ENCODE measurements at regions not wholly inside any gene's neighbourhood (a gene's known extent, or its start where the extent isn't known, plus 50 kb on each side); places are given as distances from the start of the nearest gene placed in this dataset.

DNA sequence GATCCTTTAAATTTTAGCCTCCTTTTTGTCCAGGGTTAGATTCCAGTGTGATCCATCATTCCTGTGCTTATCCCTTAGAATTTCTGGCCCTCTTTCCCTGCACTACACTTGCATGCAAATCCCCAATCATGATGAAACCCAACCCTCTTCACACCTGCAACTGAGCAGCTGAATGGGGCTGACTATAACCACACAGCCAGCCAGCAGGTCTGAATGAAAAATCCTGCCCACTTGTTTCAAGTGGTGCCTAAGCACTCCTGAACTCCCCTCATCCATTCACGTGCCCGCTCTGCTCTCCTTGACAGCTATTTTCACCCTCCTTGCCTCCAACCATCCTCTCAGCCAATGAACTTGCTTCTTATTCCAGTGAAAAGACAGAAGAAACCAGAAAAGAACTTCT lies 80.5 kb upstream of the AFF3 start:
- no peak for DNase-seq

DNA sequence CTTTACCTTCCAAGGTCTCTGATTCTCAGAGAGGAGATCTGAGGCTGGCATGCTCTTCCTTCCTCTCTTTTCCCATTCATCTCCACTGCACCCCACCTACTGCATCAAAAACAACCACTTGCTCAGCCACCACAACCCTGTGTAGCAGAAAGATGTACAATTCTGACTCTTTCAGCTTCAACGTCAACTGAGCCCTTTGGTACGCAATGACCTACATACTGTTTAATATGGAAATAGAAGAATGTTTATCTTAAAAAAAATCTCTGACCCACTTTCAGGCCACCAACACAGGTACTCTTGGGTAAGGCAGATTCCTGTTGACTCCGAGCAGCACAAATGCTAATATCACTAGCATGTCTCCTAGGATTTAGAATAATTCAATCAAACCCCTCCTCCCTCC lies 76.2 kb upstream of the AFF3 start:
- DNase-seq, result no peak

DNA sequence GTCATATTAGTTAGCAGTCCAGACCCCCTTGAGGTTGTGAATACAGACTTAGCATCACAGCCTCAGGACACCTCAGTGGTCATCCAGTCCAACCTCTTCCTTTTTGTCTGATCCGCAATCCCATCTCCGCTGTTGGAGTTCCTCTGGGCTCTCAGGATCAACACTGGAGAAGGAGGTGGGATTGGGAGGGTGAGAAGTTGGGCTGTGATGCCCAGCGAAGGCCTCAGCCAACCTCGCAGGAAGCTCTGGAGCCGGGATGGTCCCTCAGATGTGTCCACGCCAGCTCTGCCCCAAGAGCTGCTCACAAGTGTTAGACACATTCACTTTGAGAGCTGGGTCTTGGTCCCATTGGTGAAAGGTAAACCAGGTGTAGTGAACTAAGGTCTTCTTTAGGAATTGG lies 74.9 kb upstream of the AFF3 start:
- DNase-seq, result no peak

DNA sequence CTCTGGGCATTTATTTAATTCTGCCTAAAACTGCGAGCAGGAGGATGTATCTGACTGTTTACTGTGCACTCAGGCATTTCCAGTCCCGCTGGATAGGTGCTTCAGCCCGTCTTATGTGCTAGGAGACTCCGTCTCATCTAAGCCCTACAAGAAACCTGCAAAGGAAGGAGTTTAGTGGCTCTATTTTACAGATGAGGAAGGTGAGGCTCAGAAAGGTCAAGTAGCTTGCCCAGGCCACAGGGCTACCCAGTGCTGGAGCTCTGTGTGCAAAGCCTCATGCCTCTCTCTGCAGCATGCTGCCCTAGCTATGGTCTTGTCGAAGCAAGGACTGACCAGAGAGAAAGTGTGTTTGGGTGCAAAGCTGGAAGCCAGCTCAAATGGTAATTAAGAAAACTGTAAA lies 73.6 kb upstream of the AFF3 start:
- DNase-seq, result no peak

DNA sequence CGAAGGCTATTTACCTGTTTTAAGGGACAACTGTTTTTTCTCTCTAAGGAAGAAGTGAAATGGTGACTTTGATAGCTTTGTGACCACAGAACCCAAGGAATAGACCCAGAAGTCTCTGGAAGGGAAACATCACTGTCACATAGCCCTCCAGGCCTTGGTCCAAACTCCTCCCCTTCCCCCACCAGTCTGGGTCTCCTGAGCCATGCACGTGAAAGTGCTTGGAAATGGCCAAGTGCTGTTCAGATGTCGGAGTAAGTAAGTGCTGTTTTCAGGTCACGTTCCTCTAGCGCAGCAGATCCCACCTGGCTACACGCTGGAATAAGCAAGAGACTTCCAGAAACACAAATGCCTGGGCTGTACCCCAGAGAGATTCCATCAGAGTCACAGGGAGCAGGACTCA lies 73.0 kb upstream of the AFF3 start:
- no peak for DNase-seq

DNA sequence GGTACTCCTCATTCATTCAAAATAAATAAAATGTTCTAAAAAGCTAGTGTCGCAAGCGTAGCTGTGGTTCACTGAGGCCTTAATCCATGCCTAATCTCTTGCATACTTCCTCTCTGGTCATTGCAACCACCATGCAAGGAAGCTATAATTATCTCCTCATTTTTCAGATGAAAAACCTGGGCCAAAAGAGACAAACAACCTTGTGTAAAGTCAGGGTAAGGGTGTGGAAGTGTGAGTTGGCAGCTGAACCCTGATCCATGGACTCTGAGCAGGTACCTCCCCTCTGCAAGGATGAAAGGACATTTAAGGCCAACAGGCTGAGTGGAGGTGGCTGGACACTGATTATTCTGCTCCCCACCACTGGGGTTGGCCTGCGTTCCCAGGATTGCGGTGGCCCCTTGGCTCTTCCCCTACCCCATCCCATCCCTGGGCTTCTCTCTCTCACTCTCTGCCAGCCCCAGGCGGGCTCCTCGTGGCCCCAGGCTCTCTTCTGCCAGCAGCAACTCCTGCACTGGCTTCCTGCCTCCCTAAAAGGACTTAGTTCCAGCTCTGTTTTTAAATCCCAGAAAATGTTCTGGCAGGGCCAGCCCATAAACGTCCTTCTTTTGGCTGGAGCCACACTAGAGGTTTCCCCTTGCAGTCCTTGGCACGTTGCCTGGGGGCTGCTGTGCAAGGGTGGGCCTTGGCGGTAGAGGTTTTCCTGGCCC lies 72.0 kb upstream of the AFF3 start:
- DNase-seq, result peak; percentile 7

DNA sequence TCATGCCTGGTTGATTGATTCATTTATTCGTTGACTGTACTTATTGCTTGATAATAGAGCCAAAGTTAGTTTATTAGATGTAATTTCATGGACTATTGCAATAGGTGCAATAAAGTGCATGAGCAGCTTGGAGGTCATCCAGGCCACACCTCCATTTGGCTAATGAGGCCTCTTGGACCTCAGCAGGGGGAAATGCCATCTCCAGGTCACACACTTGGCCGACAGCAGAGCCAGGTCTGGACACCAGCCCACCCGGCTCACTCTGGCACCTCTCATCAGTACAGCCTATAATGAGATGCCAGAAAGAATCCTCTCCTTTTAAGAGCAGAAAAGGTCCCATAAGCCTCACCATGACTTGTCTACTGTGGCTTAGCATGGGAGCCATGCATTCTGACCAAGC lies 71.2 kb upstream of the AFF3 start:
- DNase-seq, result no peak

DNA sequence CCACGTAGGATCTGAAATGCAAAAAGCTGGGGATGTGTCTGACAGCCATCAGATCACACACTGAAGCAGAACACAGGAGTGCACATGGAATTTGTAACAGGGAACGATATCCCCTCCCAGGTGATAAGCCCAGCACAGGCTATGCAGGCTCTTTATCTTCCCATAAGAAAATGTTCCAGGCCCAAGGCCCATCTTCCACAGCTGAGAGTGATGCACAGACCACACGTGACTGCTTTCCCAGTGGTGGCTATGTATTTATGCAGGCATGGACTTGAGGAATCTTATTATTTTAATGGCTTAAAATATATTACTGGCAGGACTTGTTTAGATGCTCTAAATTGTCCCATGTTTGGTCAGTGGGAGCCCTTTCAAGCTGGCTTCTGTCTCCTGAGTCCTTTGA lies 70.5 kb upstream of the AFF3 start:
- no peak for DNase-seq

DNA sequence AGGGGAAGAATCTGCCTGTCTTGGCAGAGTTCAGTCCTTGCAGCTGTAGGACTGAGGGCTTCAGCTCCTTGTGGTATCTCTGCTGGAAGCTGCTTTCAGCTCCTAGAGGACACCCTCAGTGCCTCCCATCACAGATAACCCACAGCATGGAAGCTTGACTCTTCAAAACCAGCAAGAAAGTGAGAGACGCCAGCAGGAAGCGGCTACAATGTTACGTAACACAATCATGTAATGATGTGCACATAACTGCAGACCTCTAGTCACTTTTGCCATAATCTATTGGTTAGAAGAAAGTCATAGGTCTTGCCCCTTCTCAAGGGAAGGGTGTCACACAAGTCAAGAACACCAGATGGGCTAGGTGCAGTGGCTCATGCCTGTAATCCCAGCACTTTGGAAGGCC lies 69.1 kb upstream of the AFF3 start:
- DNase-seq, result no peak

DNA sequence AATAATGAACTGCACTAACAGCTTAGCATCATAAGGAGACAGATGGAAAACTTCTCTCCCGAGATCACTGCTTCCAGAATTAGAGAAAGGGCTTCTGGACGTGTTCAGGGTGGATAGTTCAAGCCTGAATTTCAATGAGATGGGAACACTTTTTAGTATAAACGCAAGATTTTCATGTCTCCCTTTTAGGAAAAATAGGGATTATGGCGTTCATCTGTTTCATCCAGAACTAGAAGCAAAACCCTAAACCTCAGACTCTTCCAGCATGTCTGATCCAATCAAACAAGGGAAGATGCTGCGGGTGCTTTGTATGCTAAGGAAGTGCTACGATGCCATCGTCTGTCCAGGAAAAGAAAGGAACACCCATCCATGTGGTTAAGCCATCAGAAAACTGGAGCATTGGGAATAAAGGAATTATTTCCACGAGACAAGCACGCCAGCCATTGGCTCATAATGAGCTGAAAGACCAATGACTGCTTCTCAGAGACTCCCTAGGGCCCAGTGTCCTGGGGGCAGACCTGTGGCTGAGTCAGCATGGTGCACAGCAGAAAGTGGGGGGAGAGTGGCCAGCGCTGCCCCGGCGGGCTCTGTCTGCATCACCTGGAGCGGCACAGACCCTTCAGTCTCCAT lies 65.9 kb upstream of the AFF3 start:
- no peak for DNase-seq

DNA sequence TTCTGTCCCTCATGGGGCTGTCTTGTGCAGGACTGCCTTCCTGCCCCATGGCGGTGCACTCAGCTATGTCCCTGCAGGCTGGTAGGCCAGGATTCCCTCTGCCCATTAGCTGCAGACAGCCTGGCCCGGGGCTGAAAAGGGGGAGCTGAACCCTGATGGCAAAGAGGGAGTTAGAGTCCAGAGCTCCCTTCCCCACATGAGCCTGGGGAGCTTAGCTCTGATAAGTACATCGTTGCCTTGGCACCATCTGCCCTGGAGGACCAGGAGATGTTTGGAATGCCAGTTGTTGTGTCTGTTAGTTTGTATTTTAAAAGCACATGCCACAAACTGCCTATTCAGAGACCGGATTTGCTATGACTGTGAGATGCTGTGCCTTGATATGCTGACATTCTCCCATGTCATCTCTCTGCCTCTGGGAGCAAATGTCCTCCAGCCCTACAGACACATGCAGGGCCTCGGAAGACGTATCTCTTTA lies 65.1 kb upstream of the AFF3 start:
- DNase-seq, result no peak

DNA sequence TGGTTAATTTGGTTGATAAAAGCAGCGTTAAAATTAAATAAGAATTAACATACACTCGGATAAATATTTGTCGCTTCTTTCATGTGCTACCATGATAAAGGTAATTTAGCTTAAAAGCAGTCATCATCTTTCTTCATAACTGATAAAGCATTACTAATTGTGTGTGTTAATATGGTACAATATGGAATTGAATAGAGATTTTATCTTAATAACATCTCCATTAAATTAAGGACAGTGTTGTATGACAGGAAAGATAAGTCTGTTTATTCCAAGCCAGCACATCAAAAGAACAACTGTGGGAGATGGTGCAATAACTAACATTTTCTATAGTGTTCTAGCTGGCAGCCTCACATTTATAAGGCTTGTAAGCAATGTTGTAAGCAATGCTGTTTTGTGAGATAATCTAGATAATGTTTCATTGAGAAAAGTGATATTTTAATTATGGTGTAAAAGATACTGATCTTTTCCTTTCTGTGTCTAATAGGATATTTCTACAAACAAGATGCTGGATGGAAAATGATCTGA lies 64.4 kb upstream of the AFF3 start:
- no peak for DNase-seq

DNA sequence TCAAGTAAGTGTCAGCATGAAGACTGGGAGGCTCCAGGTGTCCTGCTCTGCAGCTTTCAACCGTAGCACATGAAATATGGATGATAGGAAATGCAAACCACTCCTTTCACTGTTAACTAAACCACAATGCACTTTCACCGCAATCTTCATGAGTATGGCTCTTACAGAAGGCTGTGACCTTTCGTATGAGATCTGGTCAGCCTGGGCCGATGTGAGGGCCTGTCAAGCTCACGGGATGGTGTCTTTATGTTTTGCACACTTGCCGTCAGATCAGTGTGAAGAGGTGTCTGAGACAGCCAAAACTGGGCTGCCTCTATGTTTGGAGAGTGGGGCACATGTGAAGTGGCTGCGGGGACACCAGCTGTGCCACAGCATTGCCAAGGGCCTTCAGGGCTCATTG lies 62.8 kb upstream of the AFF3 start:
- DNase-seq, result no peak

DNA sequence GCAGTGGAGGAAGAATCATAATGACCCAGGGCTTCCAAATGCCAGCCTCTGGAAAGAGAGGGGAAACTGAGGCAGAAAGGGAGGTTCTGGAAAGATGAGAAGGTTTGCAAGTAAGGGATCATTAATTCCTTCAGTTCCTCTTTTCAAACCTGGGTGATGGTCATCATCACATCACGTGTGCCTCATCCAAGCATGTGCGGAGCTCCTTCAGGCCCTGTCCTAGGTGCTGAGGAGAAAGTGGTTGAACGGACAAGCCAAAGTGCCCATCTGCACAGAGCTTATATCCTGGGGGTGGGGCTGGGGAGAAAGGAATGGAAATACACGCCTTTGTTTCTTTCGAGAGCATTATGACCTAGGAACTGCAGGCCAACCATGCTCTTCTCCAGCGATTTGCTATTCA lies 60.2 kb upstream of the AFF3 start:
- no peak for DNase-seq

DNA sequence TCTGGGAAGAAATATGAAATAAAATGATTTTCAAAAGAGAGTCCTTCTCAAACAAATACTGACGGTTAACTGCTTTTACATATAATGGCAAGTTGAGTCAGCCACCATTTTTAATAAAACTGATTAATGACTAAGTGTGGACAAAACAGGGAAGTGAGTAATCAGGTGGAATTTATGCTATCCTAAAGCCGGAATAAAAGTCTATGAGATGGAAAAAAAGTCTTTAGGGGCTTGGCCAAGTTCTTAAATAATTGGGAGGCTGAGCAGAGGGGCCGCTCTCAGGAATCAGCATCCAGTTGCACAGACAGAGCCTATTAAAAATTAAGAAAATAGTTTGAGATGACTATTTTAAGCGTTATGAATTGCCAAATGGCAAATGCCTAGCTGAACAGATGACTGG lies 58.6 kb upstream of the AFF3 start:
- DNase-seq, result no peak

DNA sequence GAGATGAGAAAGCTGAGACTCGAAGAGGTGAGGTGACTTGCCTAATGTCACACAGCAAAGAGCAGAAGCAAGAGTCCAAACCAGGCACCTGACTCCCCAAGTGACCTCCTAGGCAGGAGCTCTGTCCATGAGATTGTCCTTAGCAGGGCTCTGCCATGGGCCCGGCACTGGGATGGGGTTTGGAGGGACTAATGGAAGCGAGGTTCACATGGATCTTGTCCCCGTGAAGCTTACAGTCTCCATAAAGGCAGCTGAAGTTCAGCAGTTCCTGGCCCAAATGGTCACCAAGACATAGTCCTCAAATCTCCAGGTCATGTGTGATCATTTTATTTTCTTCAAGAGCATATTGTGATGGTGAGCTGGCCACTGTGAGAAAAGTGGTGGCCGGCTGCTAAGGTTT lies 57.0 kb upstream of the AFF3 start:
- no peak for DNase-seq

DNA sequence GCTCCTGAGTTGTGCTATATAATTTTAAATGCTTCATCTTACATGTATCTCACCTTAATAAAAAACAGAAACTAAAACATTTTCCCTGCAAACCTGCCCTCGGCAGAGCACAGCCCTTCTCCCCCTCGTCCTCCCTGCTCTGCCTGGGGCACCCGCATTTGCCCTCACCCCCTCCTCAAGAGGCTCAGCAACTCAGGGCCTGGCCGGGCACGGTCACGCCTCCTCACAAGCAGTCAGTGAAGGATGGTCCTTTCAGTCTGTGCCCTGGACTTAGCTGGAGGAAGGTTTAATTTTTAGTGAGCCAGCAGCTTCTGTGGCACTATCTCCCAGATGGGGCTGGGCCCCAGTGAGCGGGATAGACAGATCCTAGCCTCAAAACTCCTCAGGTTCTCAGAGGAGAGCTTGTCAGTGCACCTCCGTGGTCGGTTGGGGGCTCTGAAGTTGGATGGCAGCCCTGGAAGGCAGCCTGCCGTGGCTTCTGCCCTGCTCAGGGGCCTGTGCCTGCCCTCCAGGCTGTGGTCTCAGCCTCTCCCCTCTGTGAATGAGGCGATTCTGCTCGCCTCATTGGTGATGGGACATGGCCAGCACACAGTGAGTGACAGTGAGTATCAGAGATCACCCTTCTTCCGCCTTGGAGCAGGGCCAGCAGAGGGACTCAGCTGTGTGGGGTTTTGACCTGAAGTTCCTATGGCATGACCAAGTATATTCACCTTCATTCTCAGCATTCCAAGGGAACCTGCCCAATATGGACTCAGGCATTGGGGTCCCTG lies 56.3 kb upstream of the AFF3 start:
- no peak for DNase-seq

DNA sequence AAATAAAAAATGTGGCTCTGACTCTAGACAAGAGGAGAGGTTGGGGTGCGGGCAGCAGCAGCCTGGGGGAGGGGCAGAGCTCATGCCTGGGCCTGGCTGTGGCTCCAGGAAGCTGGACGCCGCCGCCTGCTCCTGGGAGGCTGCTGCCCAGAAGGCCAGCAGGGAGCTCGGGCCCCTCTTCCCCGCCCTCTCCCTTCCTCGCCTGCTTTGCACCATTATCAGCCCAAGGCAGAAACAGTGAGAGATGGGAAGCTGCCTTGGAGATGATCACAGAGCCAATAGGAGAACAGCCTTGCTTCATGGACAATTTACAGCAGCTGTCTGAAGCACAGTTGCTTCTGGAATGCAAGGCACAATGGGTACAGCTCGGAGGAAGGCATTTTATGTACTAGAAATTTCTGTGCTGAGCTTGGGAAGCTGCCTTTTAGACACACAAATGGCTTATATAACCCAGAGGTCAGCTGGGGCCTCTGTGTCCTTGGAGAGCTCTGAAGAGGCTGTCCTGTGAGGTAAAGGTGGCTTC lies 55.3 kb upstream of the AFF3 start:
- DNase-seq, result no peak

DNA sequence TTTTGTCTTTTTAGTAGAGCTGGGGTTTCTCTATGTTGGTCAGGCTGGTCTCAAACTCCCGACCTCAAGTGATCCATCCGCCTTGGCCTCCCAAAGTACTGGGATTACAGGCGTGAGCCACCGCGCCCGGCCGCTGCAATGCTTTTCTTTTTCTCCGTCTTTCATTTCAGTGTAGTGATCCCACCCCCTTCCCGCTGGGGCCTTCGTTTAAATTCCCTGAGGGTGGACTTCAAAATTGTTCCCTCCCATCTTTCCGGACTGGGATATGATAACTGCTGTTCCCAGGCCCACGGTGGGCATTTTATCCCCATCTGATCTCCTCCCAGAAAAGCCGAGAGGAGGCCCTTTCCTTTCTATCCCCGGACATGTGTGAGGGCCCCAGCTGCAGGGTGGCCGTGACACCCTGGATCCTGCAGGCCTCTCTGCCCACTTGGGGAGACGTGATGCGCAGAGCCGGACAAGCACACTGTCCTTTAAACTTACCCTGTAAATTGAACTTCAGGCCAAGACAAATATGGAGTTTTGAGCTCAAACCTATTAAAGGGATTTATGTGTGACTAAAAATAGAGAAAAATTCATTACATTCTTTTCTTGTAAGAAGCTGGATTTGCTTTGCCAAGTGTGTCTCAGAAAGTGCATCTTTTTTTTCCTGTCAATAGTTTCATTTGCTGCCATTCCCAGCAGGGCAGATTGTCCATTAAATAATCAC lies 54.5 kb upstream of the AFF3 start:
- no peak for DNase-seq

DNA sequence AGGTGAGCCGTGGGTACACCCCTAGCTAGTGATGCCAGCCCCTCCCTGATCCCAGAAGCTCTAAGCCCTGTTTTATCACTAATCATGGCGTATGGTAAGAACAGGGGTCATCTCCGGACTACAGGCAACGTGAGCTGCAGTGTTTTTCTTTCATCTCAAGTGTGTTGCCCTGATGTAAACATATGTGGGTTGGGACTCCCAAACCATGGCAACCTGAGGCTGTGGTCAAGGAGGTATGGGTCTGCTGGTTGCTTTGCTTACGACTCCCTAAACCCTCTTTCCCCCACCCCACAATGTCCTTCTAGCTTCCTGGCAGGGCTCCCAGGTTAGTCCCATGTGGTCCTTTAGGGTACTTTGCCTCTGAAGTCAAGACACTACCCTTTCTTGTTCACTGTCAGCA lies 53.6 kb upstream of the AFF3 start:
- no peak for DNase-seq

DNA sequence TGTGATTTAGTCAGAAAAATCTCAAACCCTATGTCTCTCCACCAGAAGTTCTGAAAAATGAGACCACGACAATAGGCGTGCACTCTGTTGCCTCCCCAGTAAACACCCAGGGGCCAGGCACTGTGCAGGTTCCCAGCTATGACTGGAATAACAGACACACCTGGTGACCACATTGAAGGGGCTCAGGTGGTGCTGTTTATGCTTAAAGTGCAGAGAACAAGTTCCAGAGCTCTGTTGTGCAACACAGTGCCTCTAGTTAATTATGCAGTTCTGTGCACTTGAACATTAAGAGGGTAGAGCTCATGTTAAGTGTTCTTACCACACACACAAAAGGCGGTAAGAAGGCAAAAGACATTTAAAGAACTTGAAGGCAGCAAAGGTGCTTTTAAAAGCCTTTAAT lies 52.6 kb upstream of the AFF3 start:
- DNase-seq, result no peak

DNA sequence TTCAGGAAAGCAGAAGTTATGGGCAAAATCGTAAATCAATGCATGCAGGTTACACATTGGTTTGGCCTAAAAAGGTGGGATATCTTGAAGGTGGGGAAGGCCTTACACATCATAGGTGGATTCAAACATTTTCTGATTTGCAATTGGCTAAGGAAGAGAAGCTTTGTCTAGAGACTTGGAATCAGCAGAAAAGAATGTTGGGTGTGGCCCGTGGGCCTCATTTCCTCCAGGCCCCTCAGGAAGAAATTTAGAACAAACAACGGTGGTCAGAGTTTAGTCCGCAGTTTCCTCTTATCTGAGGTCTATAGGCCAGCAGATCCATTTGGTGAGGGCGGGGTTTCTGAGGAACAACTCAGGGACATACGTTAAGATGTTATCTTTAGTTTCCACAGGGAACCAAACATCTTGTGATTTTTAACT lies 50.9 kb upstream of the AFF3 start:
- peak; percentile 37 for DNase-seq

DNA sequence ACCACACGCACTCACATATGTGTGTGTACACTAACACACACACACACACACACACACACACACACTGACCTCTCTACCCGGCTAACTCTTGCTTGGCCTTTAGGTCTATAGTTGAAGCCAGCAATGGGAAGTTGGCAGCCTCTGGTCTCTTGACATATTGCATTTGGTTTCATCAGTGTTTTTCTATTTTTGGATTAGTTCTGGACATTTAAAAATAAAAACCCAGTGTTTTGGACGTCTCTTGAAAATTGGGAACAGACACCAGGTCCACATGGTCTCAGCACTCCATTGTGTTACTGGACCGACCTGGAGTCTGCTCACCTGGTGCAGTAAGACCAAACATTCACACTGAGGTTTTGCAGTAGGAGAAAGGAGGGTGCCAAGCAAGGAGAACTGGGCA lies 50.4 kb upstream of the AFF3 start:
- DNase-seq, result no peak
